NCI-H128 (cell line): ENCODE measurements at regions not wholly inside any gene's neighbourhood (a gene's known extent, or its start where the extent isn't known, plus 50 kb on each side); places are given as distances from the start of the nearest gene placed in this dataset.
"Not testable (repeated sequence)": the region's sequence is repeated elsewhere in the genome, so short reads cannot be mapped to it uniquely, and the experiment has no call there.

Experiments used
- DNase-seq: peaks from one replicate; lab custom pipeline; 2025; ENCODE audit not compliant: unreplicated experiment; lab: John Stamatoyannopoulos, UW

GRCh38 chr21:28156590-28156989 is 836.1 kb downstream of the LTN1 start:
- no peak for DNase-seq

- no peak for DNase-seq
Measured at GRCh38 chr21:28154121-28154520, 838.6 kb downstream of the LTN1 start.

- no peak for DNase-seq
Measured at GRCh38 chr21:28152732-28153131, 839.9 kb downstream of the LTN1 start.

- DNase-seq, result no peak
Measured at GRCh38 chr21:28151758-28152157, 840.9 kb downstream of the LTN1 start.

GRCh38 chr21:28150778-28151177 is 841.9 kb downstream of the LTN1 start:
- no peak for DNase-seq

GRCh38 chr21:28148400-28149064 is 844.1 kb downstream of the LTN1 start:
- no peak for DNase-seq

- DNase-seq, result no peak
Measured at GRCh38 chr21:28144653-28145052, 848.0 kb downstream of the LTN1 start.

- no peak for DNase-seq
Measured at GRCh38 chr21:28144089-28144488, 848.6 kb downstream of the LTN1 start.

GRCh38 chr21:28142697-28143096 is 850.0 kb downstream of the LTN1 start:
- no peak for DNase-seq

GRCh38 chr21:28138272-28138671 is 854.4 kb downstream of the LTN1 start:
- DNase-seq, result no peak

GRCh38 chr21:28136656-28137255 is 855.9 kb downstream of the LTN1 start:
- DNase-seq, result no peak

GRCh38 chr21:28135646-28136045 is 857.0 kb downstream of the LTN1 start:
- no peak for DNase-seq

GRCh38 chr21:28133116-28133515 is 859.6 kb downstream of the LTN1 start:
- DNase-seq, result no peak

- no peak for DNase-seq
Measured at GRCh38 chr21:28132713-28133112, 860.0 kb downstream of the LTN1 start.

GRCh38 chr21:28127175-28127785 is 865.4 kb downstream of the LTN1 start:
- DNase-seq, result no peak

GRCh38 chr21:28126521-28127174 is 866.0 kb downstream of the LTN1 start:
- DNase-seq, result no peak

GRCh38 chr21:28124541-28124940 is 868.1 kb downstream of the LTN1 start:
- no peak for DNase-seq

- DNase-seq, result no peak
Measured at GRCh38 chr21:28118570-28118969, 874.1 kb downstream of the LTN1 start.

GRCh38 chr21:28114986-28115385 is 877.7 kb downstream of the LTN1 start:
- not testable (repeated sequence) for DNase-seq

- DNase-seq, result no peak
Measured at GRCh38 chr21:28113718-28114117, 879.0 kb downstream of the LTN1 start.

GRCh38 chr21:28112511-28112910 is 880.2 kb downstream of the LTN1 start:
- no peak for DNase-seq

- no peak for DNase-seq
Measured at GRCh38 chr21:28111151-28111619, 881.5 kb downstream of the LTN1 start.
